ENCODE measurements at regions not wholly inside any gene's neighbourhood (a gene's known extent, or its start where the extent isn't known, plus 50 kb on each side); places are given as distances from the start of the nearest gene placed in this dataset.

- H3K27ac ChIP-seq (replicated peaks), result no peak overlapping the region
- TF ChIP-seq POLR2AphosphoS5 (IDR thresholded peaks at IDR 0.05; ENCODE audit: low read depth) (0 out of 2 replicates have a peak, but pooled peaks have one; percentile 16), GABPA (IDR thresholded peaks at IDR 0.05; ENCODE audit: low read depth) (no peak), SPI1 (IDR thresholded peaks at IDR 0.05; ENCODE audit: borderline replicate concordance, low read depth) (peak; percentile 46; the same call in 1 of the 2 replicates), CTCF (IDR thresholded peaks at IDR 0.05; ENCODE audit: insufficient read depth, low read length) (no peak), REST (IDR thresholded peaks at IDR 0.05; ENCODE audit: insufficient replicate concordance, low read depth) (no peak)
- H3K4me3 ChIP-seq (replicated peaks; ENCODE audit: insufficient read depth, low read length), result no peak overlapping the region
- DNase-seq (ENCODE audit: low read depth in 1 of 2, low spot score in 1 of 2), result peak; percentile 37 to 40
- H3K27me3 ChIP-seq (ENCODE audit: insufficient read depth, poor library complexity, severe bottlenecking), result no peaks in the 10 kb centered on the region
These were observed 217.1 kb downstream of the MREG start for GRCh38 chr2:215796140-215796855.

- H3K27ac ChIP-seq (replicated peaks), result peak overlapping the region; percentile 68
- H3K27me3 ChIP-seq (ENCODE audit: insufficient read depth, poor library complexity, severe bottlenecking), result no peaks in the 10 kb centered on the region
- H3K4me3 ChIP-seq (replicated peaks; ENCODE audit: insufficient read depth, low read length), result no peak overlapping the region
- no peak for DNase-seq (ENCODE audit: low read depth in 1 of 2, low spot score in 1 of 2)
- no peak for TF ChIP-seq POLR2AphosphoS5 (IDR thresholded peaks at IDR 0.05; ENCODE audit: low read depth)
These were observed 218.4 kb downstream of the MREG start for GRCh38 chr2:215794829-215795546.

- peak; percentile 64 to 90 for DNase-seq (ENCODE audit: low read depth in 1 of 2, low spot score in 1 of 2)
- Histone ChIP-seq H3K4me3 (replicated peaks; ENCODE audit: insufficient read depth, low read length) (no peak overlapping the region), H3K27ac (replicated peaks) (peak overlapping the region; percentile 68), H3K27me3 (ENCODE audit: insufficient read depth, poor library complexity, severe bottlenecking) (no peaks in the 10 kb centered on the region)
- TF ChIP-seq SPI1 (IDR thresholded peaks at IDR 0.05; ENCODE audit: borderline replicate concordance, low read depth) (peak; percentile 94), GABPA (IDR thresholded peaks at IDR 0.05; ENCODE audit: low read depth) (no peak), POLR2AphosphoS5 (IDR thresholded peaks at IDR 0.05; ENCODE audit: low read depth) (peak; percentile 80)
These were observed 219.4 kb downstream of the MREG start for GRCh38 chr2:215793747-215794595.

- TF ChIP-seq GABPA (IDR thresholded peaks at IDR 0.05; ENCODE audit: low read depth) (no peak), SPI1 (IDR thresholded peaks at IDR 0.05; ENCODE audit: borderline replicate concordance, low read depth) (peak; percentile 82)
- Histone ChIP-seq H3K27ac (replicated peaks) (no peak overlapping the region), H3K27me3 (ENCODE audit: insufficient read depth, poor library complexity, severe bottlenecking) (no peaks in the 10 kb centered on the region), H3K4me3 (replicated peaks; ENCODE audit: insufficient read depth, low read length) (no peak overlapping the region)
- peak in 1 of 2 experiments; percentile 38 for DNase-seq (ENCODE audit: low read depth in 1 of 2, low spot score in 1 of 2)
These were observed 221.8 kb downstream of the MREG start for GRCh38 chr2:215791481-215791937.

- H3K27ac ChIP-seq (replicated peaks), result no peak overlapping the region
- no peak for TF ChIP-seq CTCF (IDR thresholded peaks at IDR 0.05; ENCODE audit: insufficient read depth, low read length)
- TF ChIP-seq SPI1 (IDR thresholded peaks at IDR 0.05; ENCODE audit: borderline replicate concordance, low read depth), result no peak
- no peak for TF ChIP-seq GABPA (IDR thresholded peaks at IDR 0.05; ENCODE audit: low read depth)
- TF ChIP-seq POLR2AphosphoS5 (IDR thresholded peaks at IDR 0.05; ENCODE audit: low read depth), result no peak
- TF ChIP-seq REST (IDR thresholded peaks at IDR 0.05; ENCODE audit: insufficient replicate concordance, low read depth), result no peak
- H3K4me3 ChIP-seq (replicated peaks; ENCODE audit: insufficient read depth, low read length), result no peak overlapping the region
- no peak for DNase-seq (ENCODE audit: low read depth in 1 of 2, low spot score in 1 of 2)
- no peaks in the 10 kb centered on the region for H3K27me3 ChIP-seq (ENCODE audit: insufficient read depth, poor library complexity, severe bottlenecking)
These were observed 222.6 kb downstream of the MREG start for GRCh38 chr2:215790523-215791421.

All from HL-60 (cell line).